ENCODE measurements at regions not wholly inside any gene's neighbourhood (a gene's known extent, or its start where the extent isn't known, plus 50 kb on each side); places are given as distances from the start of the nearest gene placed in this dataset.

GRCh38 chr21:14617871-14618270 is 71.8 kb upstream of the SAMSN1 start:
- no peaks in the 10 kb centered on the region for H3K27me3 ChIP-seq (ENCODE audit: insufficient read depth)
- WGBS (ENCODE audit: low lambda C conversion rate) = 39% methylated on average over 2 of the region's 2 CpGs
- no peaks in the 10 kb centered on the region for H3K9me2 ChIP-seq
- no peak for DNase-seq
- ChIA-PET POLR2A (no interaction called here), CTCF (no interaction called here)
- TF ChIP-seq ZBTB33 (IDR thresholded peaks at IDR 0.05; ENCODE audit: borderline replicate concordance, low read depth) (no peak), TCF12 (IDR thresholded peaks at IDR 0.05) (no peak), NFIC (IDR thresholded peaks at IDR 0.05; ENCODE audit: borderline replicate concordance) (no peak), CHD2 (IDR thresholded peaks at IDR 0.05; ENCODE audit: low read length, partially characterized antibody) (no peak), USF2 (IDR thresholded peaks at IDR 0.05; ENCODE audit: borderline replicate concordance, low read depth, low read length) (no peak), TAF1 (IDR thresholded peaks at IDR 0.05; ENCODE audit: borderline replicate concordance, low read depth, low read length) (no peak), USF1 (IDR thresholded peaks at IDR 0.05; ENCODE audit: borderline replicate concordance, low read depth) (no peak), REST (IDR thresholded peaks at IDR 0.05; ENCODE audit: low read depth, low read length) (no peak), CTCF (IDR thresholded peaks at IDR 0.05) (no peak)
- no peaks in the 10 kb centered on the region for H3K36me3 ChIP-seq (replicated peaks in 1 of 2; ENCODE audit: control insufficient read depth in 1 of 2, insufficient read depth in 2 of 2, low read length in 1 of 2)
- H4K20me1 ChIP-seq (ENCODE audit: insufficient read depth) = no peaks in the 10 kb centered on the region
- H3K4me1 ChIP-seq (ENCODE audit: control insufficient read depth in 1 of 2, insufficient read depth in 2 of 2, low read depth in 1 of 2, low read length in 1 of 2) = no peaks in the 10 kb centered on the region
- no peak overlapping the region for H3K4me2 ChIP-seq
- H2AFZ ChIP-seq (ENCODE audit: low read depth) = no peak overlapping the region
- no peak overlapping the region for H3K9ac ChIP-seq
- H3K9me3 ChIP-seq = no peaks in the 10 kb centered on the region
- H3K79me2 ChIP-seq (ENCODE audit: insufficient read depth) = no peaks in the 10 kb centered on the region
- no peak overlapping the region for H3K4me3 ChIP-seq (ENCODE audit: low read depth in 2 of 2, low read length in 1 of 2)
- no peaks in the 10 kb centered on the region for H3F3A ChIP-seq (replicated peaks; ENCODE audit: insufficient read depth)
- H3K27ac ChIP-seq (ENCODE audit: low read depth in 2 of 2, low read length in 1 of 2) = no peak overlapping the region

All from SK-N-SH (cell line).